ENCODE measurements at regions not wholly inside any gene's neighbourhood (a gene's known extent, or its start where the extent isn't known, plus 50 kb on each side); places are given as distances from the start of the nearest gene placed in this dataset.

- Histone ChIP-seq H3K9ac (no peak overlapping the region), H3K79me2 (ENCODE audit: insufficient read depth, low read depth) (no peaks in the 10 kb centered on the region), H3K36me3 (ENCODE audit: insufficient read depth) (no peaks in the 10 kb centered on the region), H3K27ac (no peak overlapping the region), H3K4me1 (ENCODE audit: low read depth, poor library complexity, severe bottlenecking) (no peaks in the 10 kb centered on the region), H3K4me2 (no peak overlapping the region), H4K20me1 (ENCODE audit: insufficient read depth) (no peaks in the 10 kb centered on the region), H3K4me3 (IDR thresholded peaks at IDR 0.05; ENCODE audit: insufficient read depth, low read depth, low read length) (no peak overlapping the region), H2AFZ (ENCODE audit: low read depth) (no peak overlapping the region), H3K27me3 (ENCODE audit: insufficient read depth, low read depth) (no peaks in the 10 kb centered on the region)
- TF ChIP-seq, protein P1, sequence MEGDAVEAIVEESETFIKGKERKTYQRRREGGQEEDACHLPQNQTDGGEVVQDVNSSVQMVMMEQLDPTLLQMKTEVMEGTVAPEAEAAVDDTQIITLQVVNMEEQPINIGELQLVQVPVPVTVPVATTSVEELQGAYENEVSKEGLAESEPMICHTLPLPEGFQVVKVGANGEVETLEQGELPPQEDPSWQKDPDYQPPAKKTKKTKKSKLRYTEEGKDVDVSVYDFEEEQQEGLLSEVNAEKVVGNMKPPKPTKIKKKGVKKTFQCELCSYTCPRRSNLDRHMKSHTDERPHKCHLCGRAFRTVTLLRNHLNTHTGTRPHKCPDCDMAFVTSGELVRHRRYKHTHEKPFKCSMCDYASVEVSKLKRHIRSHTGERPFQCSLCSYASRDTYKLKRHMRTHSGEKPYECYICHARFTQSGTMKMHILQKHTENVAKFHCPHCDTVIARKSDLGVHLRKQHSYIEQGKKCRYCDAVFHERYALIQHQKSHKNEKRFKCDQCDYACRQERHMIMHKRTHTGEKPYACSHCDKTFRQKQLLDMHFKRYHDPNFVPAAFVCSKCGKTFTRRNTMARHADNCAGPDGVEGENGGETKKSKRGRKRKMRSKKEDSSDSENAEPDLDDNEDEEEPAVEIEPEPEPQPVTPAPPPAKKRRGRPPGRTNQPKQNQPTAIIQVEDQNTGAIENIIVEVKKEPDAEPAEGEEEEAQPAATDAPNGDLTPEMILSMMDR (conservative IDR thresholded peaks at IDR 0.05; ENCODE audit: low read depth, low read length), result no peak
These were observed 393.4 kb downstream of the HACE1 start for GRCh38 chr6:104466306-104466705.

DNA sequence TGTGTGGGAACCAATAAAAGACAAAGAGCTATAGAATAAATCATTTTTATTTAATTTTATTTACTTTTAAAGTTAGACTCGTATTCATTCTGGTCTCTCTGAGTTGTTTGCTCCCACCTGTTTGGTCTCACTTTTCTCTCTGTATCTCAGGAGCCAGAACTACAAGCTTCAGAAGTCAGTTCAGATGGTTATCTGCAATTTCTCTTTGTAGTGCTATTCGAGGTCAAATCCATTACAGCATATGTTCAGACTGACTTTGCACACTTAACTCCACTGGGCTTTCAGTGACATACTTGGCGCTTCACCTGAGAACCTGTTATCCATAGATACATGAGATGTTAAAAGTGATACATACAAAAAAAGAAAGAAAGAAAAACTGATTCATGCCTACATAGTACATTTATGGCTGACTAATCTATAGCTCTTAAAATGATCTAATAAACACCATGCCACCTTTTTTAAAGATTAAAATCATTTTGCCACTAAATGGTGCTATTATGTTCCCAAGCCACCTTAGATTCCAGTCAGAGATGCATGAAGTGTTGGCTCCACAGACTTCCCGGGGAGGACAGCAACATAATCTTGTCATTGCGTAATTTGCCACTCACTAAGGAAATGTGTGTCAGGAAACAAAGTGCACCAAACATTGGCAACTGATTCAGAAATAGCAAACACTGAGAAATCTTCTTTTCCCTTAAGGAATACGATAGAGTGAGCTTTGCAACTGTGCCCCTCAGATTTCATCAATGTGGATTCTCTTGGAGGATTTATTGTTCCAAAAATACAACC, 396.7 kb downstream of the HACE1 start:
- no peak overlapping the region for H3K4me3 ChIP-seq (IDR thresholded peaks at IDR 0.05; ENCODE audit: insufficient read depth, low read depth, low read length)
- no peaks in the 10 kb centered on the region for H4K20me1 ChIP-seq (ENCODE audit: insufficient read depth)
- no peak overlapping the region for H3K27ac ChIP-seq
- no peak overlapping the region for H2AFZ ChIP-seq (ENCODE audit: low read depth)
- H3K4me2 ChIP-seq, result no peak overlapping the region
- no peaks in the 10 kb centered on the region for H3K79me2 ChIP-seq (ENCODE audit: insufficient read depth, low read depth)
- H3K4me1 ChIP-seq (ENCODE audit: low read depth, poor library complexity, severe bottlenecking), result peaks cover 9% of the 10 kb centered on the region
- no peak overlapping the region for H3K9ac ChIP-seq
- no peaks in the 10 kb centered on the region for H3K36me3 ChIP-seq (ENCODE audit: insufficient read depth)
- TF ChIP-seq, protein P1 (conservative IDR thresholded peaks at IDR 0.05; ENCODE audit: low read depth, low read length), result no peak
- H3K27me3 ChIP-seq (ENCODE audit: insufficient read depth, low read depth), result no peaks in the 10 kb centered on the region

DNA sequence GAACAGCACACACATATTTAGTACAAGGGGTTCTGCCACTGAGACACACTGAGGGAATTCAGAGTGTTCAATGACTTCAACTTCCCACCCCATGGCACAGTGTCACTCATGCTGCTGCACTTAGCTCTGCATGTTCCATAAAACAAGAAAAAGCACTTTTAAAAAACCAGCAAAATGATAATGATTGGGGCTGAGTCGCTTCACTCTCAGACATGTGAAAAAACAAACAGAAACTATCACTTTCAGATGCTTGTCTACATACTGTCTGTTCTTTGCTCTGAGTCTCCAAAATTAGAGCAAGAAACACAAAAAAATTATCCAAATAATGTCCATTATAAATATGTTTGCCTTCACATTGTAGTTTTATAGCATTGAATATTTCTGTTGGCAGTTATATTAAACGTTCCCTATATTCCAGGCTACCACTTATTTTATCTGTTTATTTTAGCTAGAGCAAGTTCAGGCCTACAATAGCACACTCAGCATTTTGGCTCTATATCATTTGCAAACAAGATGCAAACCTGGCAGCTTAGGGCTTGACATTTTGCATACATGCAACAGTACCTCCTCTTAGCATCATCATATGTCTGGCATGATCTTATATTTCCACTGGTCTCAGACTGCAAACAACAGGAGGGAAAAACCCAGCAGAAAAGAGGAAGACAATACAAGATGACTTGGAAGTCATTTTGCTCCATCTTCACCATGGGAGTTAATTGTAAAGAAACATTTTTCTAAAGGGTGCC, 398.8 kb downstream of the HACE1 start:
- TF ChIP-seq, protein P1 (conservative IDR thresholded peaks at IDR 0.05; ENCODE audit: low read depth, low read length), result no peak
- no peaks in the 10 kb centered on the region for H3K79me2 ChIP-seq (ENCODE audit: insufficient read depth, low read depth)
- no peak overlapping the region for H3K27ac ChIP-seq
- no peak overlapping the region for H3K4me2 ChIP-seq
- no peak overlapping the region for H3K9ac ChIP-seq
- H3K27me3 ChIP-seq (ENCODE audit: insufficient read depth, low read depth), result no peaks in the 10 kb centered on the region
- H3K4me1 ChIP-seq (ENCODE audit: low read depth, poor library complexity, severe bottlenecking), result peaks cover 9% of the 10 kb centered on the region
- no peak overlapping the region for H3K4me3 ChIP-seq (IDR thresholded peaks at IDR 0.05; ENCODE audit: insufficient read depth, low read depth, low read length)
- no peak overlapping the region for H2AFZ ChIP-seq (ENCODE audit: low read depth)
- no peaks in the 10 kb centered on the region for H3K36me3 ChIP-seq (ENCODE audit: insufficient read depth)
- H4K20me1 ChIP-seq (ENCODE audit: insufficient read depth), result no peaks in the 10 kb centered on the region

DNA sequence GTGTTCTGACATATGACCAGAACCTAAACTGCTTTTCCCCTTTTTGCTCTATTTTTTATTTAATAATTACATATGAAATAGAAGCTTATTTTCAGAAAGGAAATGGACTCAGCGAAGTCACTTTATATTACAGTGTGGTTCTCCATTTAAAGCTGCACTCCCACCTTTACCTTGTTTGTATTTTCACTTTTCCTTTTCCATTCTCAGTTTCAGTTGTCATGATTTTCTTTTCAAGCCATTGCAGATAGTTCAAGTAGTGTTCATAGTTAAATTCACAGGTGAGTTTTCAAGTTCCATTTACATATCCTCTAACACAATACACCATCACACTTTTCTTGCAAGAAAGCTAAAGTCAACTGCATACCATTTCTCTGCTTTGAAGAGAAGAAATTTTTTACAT, 400.2 kb downstream of the HACE1 start:
- Histone ChIP-seq H4K20me1 (ENCODE audit: insufficient read depth) (no peaks in the 10 kb centered on the region), H2AFZ (ENCODE audit: low read depth) (no peak overlapping the region), H3K27me3 (ENCODE audit: insufficient read depth, low read depth) (no peaks in the 10 kb centered on the region), H3K4me2 (no peak overlapping the region), H3K4me3 (IDR thresholded peaks at IDR 0.05; ENCODE audit: insufficient read depth, low read depth, low read length) (no peak overlapping the region), H3K36me3 (ENCODE audit: insufficient read depth) (no peaks in the 10 kb centered on the region), H3K27ac (no peak overlapping the region), H3K4me1 (ENCODE audit: low read depth, poor library complexity, severe bottlenecking) (peaks cover 9% of the 10 kb centered on the region), H3K79me2 (ENCODE audit: insufficient read depth, low read depth) (no peaks in the 10 kb centered on the region), H3K9ac (no peak overlapping the region)
- TF ChIP-seq, protein P1 (conservative IDR thresholded peaks at IDR 0.05; ENCODE audit: low read depth, low read length), result no peak
